ENCODE measurements at regions not wholly inside any gene's neighbourhood (a gene's known extent, or its start where the extent isn't known, plus 50 kb on each side); places are given as distances from the start of the nearest gene placed in this dataset.
"Not testable (repeated sequence)": the region's sequence is repeated elsewhere in the genome, so short reads cannot be mapped to it uniquely, and the experiment has no call there.

GRCh38 chr10:4279655-4280054 lies 494.6 kb upstream of the KLF6 start:
- Mint-ChIP-seq H3K4me1 (ENCODE audit: low read depth, unreplicated experiment) (peaks cover 18% of the 10 kb centered on the region), H3K27me3 (ENCODE audit: insufficient read depth, unreplicated experiment) (peaks cover 3% of the 10 kb centered on the region), H3K4me3 (ENCODE audit: unreplicated experiment) (no peak overlapping the region), H3K9me3 (ENCODE audit: unreplicated experiment) (no peaks in the 10 kb centered on the region), H3K27ac (ENCODE audit: unreplicated experiment) (no peak overlapping the region), H3K36me3 (ENCODE audit: insufficient read depth, unreplicated experiment) (no peaks in the 10 kb centered on the region)
- Histone ChIP-seq H3K4me3 (ENCODE audit: low read depth, low read length) (no peak overlapping the region), H3K9me3 (no peaks in the 10 kb centered on the region), H3K4me1 (peaks cover 10% of the 10 kb centered on the region), H3K36me3 (ENCODE audit: control insufficient read depth, insufficient read depth, low read length) (no peaks in the 10 kb centered on the region), H3K27me3 (replicated peaks; ENCODE audit: control insufficient read depth, insufficient read depth, low read length) (no peaks in the 10 kb centered on the region)
- intact Hi-C loops (cut with micrococcal nuclease; ENCODE audit: unreplicated experiment): no loop called here
- POLR2A ChIA-PET: no interaction called here
- no TSS peak for BruUV-seq (replicated peaks)
- DNase-seq: no peak
- TF ChIP-seq, protein P1, sequence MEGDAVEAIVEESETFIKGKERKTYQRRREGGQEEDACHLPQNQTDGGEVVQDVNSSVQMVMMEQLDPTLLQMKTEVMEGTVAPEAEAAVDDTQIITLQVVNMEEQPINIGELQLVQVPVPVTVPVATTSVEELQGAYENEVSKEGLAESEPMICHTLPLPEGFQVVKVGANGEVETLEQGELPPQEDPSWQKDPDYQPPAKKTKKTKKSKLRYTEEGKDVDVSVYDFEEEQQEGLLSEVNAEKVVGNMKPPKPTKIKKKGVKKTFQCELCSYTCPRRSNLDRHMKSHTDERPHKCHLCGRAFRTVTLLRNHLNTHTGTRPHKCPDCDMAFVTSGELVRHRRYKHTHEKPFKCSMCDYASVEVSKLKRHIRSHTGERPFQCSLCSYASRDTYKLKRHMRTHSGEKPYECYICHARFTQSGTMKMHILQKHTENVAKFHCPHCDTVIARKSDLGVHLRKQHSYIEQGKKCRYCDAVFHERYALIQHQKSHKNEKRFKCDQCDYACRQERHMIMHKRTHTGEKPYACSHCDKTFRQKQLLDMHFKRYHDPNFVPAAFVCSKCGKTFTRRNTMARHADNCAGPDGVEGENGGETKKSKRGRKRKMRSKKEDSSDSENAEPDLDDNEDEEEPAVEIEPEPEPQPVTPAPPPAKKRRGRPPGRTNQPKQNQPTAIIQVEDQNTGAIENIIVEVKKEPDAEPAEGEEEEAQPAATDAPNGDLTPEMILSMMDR (IDR thresholded peaks at IDR 0.05; ENCODE audit: insufficient read depth in 1 of 2, low read depth in 1 of 2, low read length in 1 of 2, severe bottlenecking in 1 of 2, unreplicated experiment in 1 of 2): no peak
- CTCF ChIA-PET: no interaction called here

- Histone ChIP-seq H3K9me3 (no peaks in the 10 kb centered on the region), H3K36me3 (ENCODE audit: control insufficient read depth, insufficient read depth, low read length) (no peaks in the 10 kb centered on the region), H3K4me3 (ENCODE audit: low read depth, low read length) (no peak overlapping the region), H3K27me3 (replicated peaks; ENCODE audit: control insufficient read depth, insufficient read depth, low read length) (no peaks in the 10 kb centered on the region), H3K4me1 (peaks cover 10% of the 10 kb centered on the region)
- intact Hi-C loops (cut with micrococcal nuclease; ENCODE audit: unreplicated experiment): no loop called here
- no peak overlapping the region for H3K4me3 Mint-ChIP-seq (ENCODE audit: unreplicated experiment)
- no peak overlapping the region for H3K27ac Mint-ChIP-seq (ENCODE audit: unreplicated experiment)
- no peak for DNase-seq
- CTCF ChIA-PET: no interaction called here
- no TSS peak for BruUV-seq (replicated peaks)
- peaks cover 18% of the 10 kb centered on the region for H3K4me1 Mint-ChIP-seq (ENCODE audit: low read depth, unreplicated experiment)
- H3K36me3 Mint-ChIP-seq (ENCODE audit: insufficient read depth, unreplicated experiment): no peaks in the 10 kb centered on the region
- POLR2A ChIA-PET: no interaction called here
- TF ChIP-seq, protein P1 (IDR thresholded peaks at IDR 0.05; ENCODE audit: insufficient read depth in 1 of 2, low read depth in 1 of 2, low read length in 1 of 2, severe bottlenecking in 1 of 2, unreplicated experiment in 1 of 2): no peak
- H3K27me3 Mint-ChIP-seq (ENCODE audit: insufficient read depth, unreplicated experiment): peaks cover 3% of the 10 kb centered on the region
- no peaks in the 10 kb centered on the region for H3K9me3 Mint-ChIP-seq (ENCODE audit: unreplicated experiment)
Measured at GRCh38 chr10:4278186-4278585, 493.2 kb upstream of the KLF6 start.

GRCh38 chr10:4276151-4276550 lies 491.1 kb upstream of the KLF6 start:
- DNase-seq: no peak
- H3K27ac Mint-ChIP-seq (ENCODE audit: unreplicated experiment): no peak overlapping the region
- ChIA-PET POLR2A (no interaction called here), CTCF (no interaction called here)
- peaks cover 3% of the 10 kb centered on the region for H3K27me3 Mint-ChIP-seq (ENCODE audit: insufficient read depth, unreplicated experiment)
- no peaks in the 10 kb centered on the region for H3K9me3 Mint-ChIP-seq (ENCODE audit: unreplicated experiment)
- no peak overlapping the region for H3K4me3 Mint-ChIP-seq (ENCODE audit: unreplicated experiment)
- Histone ChIP-seq H3K27me3 (replicated peaks; ENCODE audit: control insufficient read depth, insufficient read depth, low read length) (no peaks in the 10 kb centered on the region), H3K4me1 (peaks cover 7% of the 10 kb centered on the region), H3K9me3 (no peaks in the 10 kb centered on the region), H3K36me3 (ENCODE audit: control insufficient read depth, insufficient read depth, low read length) (no peaks in the 10 kb centered on the region), H3K4me3 (ENCODE audit: low read depth, low read length) (no peak overlapping the region)
- H3K4me1 Mint-ChIP-seq (ENCODE audit: low read depth, unreplicated experiment): peaks cover 7% of the 10 kb centered on the region
- no TSS peak for BruUV-seq (replicated peaks)
- TF ChIP-seq, protein P1 (IDR thresholded peaks at IDR 0.05; ENCODE audit: insufficient read depth in 1 of 2, low read depth in 1 of 2, low read length in 1 of 2, severe bottlenecking in 1 of 2, unreplicated experiment in 1 of 2): no peak
- intact Hi-C loops (cut with micrococcal nuclease; ENCODE audit: unreplicated experiment): no loop called here
- no peaks in the 10 kb centered on the region for H3K36me3 Mint-ChIP-seq (ENCODE audit: insufficient read depth, unreplicated experiment)

DNA sequence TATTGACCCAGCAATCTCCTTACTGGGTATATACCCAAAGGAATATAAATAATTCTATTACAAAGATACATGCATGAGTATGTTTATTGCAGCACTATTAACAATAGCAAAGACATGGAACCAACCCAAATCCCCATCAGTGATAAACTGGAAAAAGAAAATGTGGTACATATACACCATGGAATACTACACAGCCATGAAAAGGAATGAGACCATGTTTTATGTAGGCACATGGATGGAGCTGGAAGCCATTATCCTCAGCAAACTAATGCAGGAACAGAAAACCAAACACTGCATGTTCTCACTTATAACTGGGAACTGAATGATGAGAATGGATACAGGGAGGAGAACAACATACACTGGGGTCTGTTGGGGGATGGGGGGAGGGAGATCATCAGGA lies 489.7 kb upstream of the KLF6 start:
- H3K27ac Mint-ChIP-seq (ENCODE audit: unreplicated experiment); H3K4me1 Mint-ChIP-seq (ENCODE audit: low read depth, unreplicated experiment); DNase-seq; BruUV-seq (replicated peaks); CTCF ChIA-PET; H3K36me3 Mint-ChIP-seq (ENCODE audit: insufficient read depth, unreplicated experiment); intact Hi-C loops (cut with micrococcal nuclease; ENCODE audit: unreplicated experiment); H3K9me3 ChIP-seq; H3K36me3 ChIP-seq (ENCODE audit: control insufficient read depth, insufficient read depth, low read length); H3K4me3 Mint-ChIP-seq (ENCODE audit: unreplicated experiment); H3K27me3 Mint-ChIP-seq (ENCODE audit: insufficient read depth, unreplicated experiment); H3K4me3 ChIP-seq (ENCODE audit: low read depth, low read length); H3K27me3 ChIP-seq (replicated peaks; ENCODE audit: control insufficient read depth, insufficient read depth, low read length); POLR2A ChIA-PET; H3K4me1 ChIP-seq; H3K9me3 Mint-ChIP-seq (ENCODE audit: unreplicated experiment): not testable (repeated sequence)
